Neural progenitor cell (in vitro differentiated cells): ENCODE measurements at regions not wholly inside any gene's neighbourhood (a gene's known extent, or its start where the extent isn't known, plus 50 kb on each side); places are given as distances from the start of the nearest gene placed in this dataset.

ENCODE experiments used
- CTCF ChIP-seq: fragments of 200-600 bp; sonication (generic); IDR thresholded peaks from 2 replicates; pipeline ENCODE4 v1.5.1; 2017; ENCODE audit warnings: antibody characterized with exemption, mild to moderate bottlenecking
- EZH2 ChIP-seq: fragments of 200-600 bp; sonication (generic); IDR thresholded peaks from 2 replicates; pipeline ENCODE4 v1.6.1; 2017; ENCODE audit warnings: antibody characterized with exemption, mild to moderate bottlenecking, moderate library complexity
- EZH2phosphoT487 ChIP-seq: fragments of 200-600 bp; sonication (generic); IDR thresholded peaks from 2 replicates; pipeline ENCODE4 v1.6.1; 2017; ENCODE audit warnings: antibody characterized with exemption

GRCh38 chr14:21846227-21846885 is 172.7 kb upstream of the OR4E1 start:
- TF ChIP-seq EZH2 = no peak
- TF ChIP-seq CTCF = peak; percentile 87
- peak; percentile 27 for TF ChIP-seq EZH2phosphoT487
